ENCODE measurements at regions not wholly inside any gene's neighbourhood (a gene's known extent, or its start where the extent isn't known, plus 50 kb on each side); places are given as distances from the start of the nearest gene placed in this dataset.
"Not testable (repeated sequence)": the region's sequence is repeated elsewhere in the genome, so short reads cannot be mapped to it uniquely, and the experiment has no call there.

- DNase-seq (ENCODE audit: insufficient read length, low spot score) (no peak), FAIRE-seq (no peak)
These were observed 51.6 kb upstream of the CNTLN start for GRCh38 chr9:17083258-17083657.

GRCh38 chr9:17082343-17083064, 52.3 kb upstream of the CNTLN start:
- FAIRE-seq (no peak), DNase-seq (ENCODE audit: insufficient read length, low spot score) (no peak)

- no peak for DNase-seq (ENCODE audit: insufficient read length, low spot score)
- no peak for FAIRE-seq
These were observed 53.0 kb upstream of the CNTLN start for GRCh38 chr9:17081814-17082213.

GRCh38 chr9:17081351-17081750, 53.5 kb upstream of the CNTLN start:
- no peak for FAIRE-seq

GRCh38 chr9:17075758-17076485, 58.9 kb upstream of the CNTLN start:
- DNase-seq (ENCODE audit: insufficient read length, low spot score) = no peak
- FAIRE-seq = no peak

More at GRCh38 chr9:17081351-17081750, 53.5 kb upstream of the CNTLN start:
- DNase-seq (ENCODE audit: insufficient read length, low spot score) = no peak

- DNase-seq (ENCODE audit: insufficient read length, low spot score) = no peak
- no peak for FAIRE-seq
These were observed 59.6 kb upstream of the CNTLN start for GRCh38 chr9:17075146-17075757.

GRCh38 chr9:17072563-17072962, 62.3 kb upstream of the CNTLN start:
- not testable (repeated sequence) for DNase-seq (ENCODE audit: insufficient read length, low spot score); FAIRE-seq

GRCh38 chr9:17068671-17069070, 66.2 kb upstream of the CNTLN start:
- DNase-seq (ENCODE audit: insufficient read length, low spot score) (no peak), FAIRE-seq (no peak)

- FAIRE-seq (no peak), DNase-seq (ENCODE audit: insufficient read length, low spot score) (no peak)
These were observed 69.8 kb upstream of the CNTLN start for GRCh38 chr9:17065062-17065461.

GRCh38 chr9:17064558-17064957, 70.3 kb upstream of the CNTLN start:
- DNase-seq (ENCODE audit: insufficient read length, low spot score) (no peak), FAIRE-seq (no peak)

GRCh38 chr9:17063535-17064135, 71.2 kb upstream of the CNTLN start:
- peak; percentile 80 for FAIRE-seq
- no peak for DNase-seq (ENCODE audit: insufficient read length, low spot score)

GRCh38 chr9:17062497-17062896, 72.3 kb upstream of the CNTLN start:
- DNase-seq (ENCODE audit: insufficient read length, low spot score) (no peak), FAIRE-seq (no peak)

GRCh38 chr9:17060450-17060849, 74.4 kb upstream of the CNTLN start:
- FAIRE-seq (no peak), DNase-seq (ENCODE audit: insufficient read length, low spot score) (no peak)

- DNase-seq (ENCODE audit: insufficient read length, low spot score) (no peak), FAIRE-seq (no peak)
These were observed 75.4 kb upstream of the CNTLN start for GRCh38 chr9:17059465-17059864.

GRCh38 chr9:17057729-17058128, 77.1 kb upstream of the CNTLN start:
- no peak for FAIRE-seq
- DNase-seq (ENCODE audit: insufficient read length, low spot score) = no peak

GRCh38 chr9:17052626-17053025, 82.2 kb upstream of the CNTLN start:
- no peak for FAIRE-seq
- DNase-seq (ENCODE audit: insufficient read length, low spot score) = no peak

GRCh38 chr9:17045381-17045940, 89.4 kb upstream of the CNTLN start:
- FAIRE-seq = no peak
- DNase-seq (ENCODE audit: insufficient read length, low spot score) = no peak

GRCh38 chr9:17031546-17031945, 103.3 kb upstream of the CNTLN start:
- FAIRE-seq = no peak
- DNase-seq (ENCODE audit: insufficient read length, low spot score) = no peak

GRCh38 chr9:17025281-17025680, 109.6 kb upstream of the CNTLN start:
- DNase-seq (ENCODE audit: insufficient read length, low spot score) (no peak), FAIRE-seq (no peak)

GRCh38 chr9:17024129-17024528, 110.7 kb upstream of the CNTLN start:
- DNase-seq (ENCODE audit: insufficient read length, low spot score) (no peak), FAIRE-seq (no peak)

GRCh38 chr9:17021387-17021970, 113.4 kb upstream of the CNTLN start:
- no peak for FAIRE-seq
- DNase-seq (ENCODE audit: insufficient read length, low spot score) = no peak

Data from GM19239 (cell line).